ENCODE measurements at regions not wholly inside any gene's neighbourhood (a gene's known extent, or its start where the extent isn't known, plus 50 kb on each side); places are given as distances from the start of the nearest gene placed in this dataset.

DNA sequence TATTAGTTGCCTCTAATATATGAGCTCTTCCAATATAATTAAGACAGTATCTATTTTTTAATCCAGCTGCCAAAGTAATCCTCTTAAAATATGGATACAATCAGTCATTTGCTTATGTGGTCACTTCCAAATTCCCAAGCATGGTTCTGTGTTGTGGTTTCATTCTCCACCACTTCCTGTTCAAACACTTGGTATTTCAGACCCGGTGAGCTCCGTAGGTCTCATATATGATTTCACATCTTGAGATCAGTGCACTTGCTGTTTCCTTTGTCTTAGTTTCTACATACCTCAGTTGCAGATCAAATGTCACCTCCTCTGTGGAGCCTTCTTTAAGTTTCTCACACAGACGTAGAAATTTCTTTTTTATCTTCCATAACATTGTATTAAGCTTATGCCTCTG lies 254.2 kb downstream of the KCNS3 start:
- TF ChIP-seq, protein P1, sequence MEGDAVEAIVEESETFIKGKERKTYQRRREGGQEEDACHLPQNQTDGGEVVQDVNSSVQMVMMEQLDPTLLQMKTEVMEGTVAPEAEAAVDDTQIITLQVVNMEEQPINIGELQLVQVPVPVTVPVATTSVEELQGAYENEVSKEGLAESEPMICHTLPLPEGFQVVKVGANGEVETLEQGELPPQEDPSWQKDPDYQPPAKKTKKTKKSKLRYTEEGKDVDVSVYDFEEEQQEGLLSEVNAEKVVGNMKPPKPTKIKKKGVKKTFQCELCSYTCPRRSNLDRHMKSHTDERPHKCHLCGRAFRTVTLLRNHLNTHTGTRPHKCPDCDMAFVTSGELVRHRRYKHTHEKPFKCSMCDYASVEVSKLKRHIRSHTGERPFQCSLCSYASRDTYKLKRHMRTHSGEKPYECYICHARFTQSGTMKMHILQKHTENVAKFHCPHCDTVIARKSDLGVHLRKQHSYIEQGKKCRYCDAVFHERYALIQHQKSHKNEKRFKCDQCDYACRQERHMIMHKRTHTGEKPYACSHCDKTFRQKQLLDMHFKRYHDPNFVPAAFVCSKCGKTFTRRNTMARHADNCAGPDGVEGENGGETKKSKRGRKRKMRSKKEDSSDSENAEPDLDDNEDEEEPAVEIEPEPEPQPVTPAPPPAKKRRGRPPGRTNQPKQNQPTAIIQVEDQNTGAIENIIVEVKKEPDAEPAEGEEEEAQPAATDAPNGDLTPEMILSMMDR (IDR thresholded peaks at IDR 0.05) = no peak
- TF ChIP-seq POLR2A (IDR thresholded peaks at IDR 0.05) = no peak

Data from esophagus squamous epithelium (tissue), 4 donors.